ENCODE measurements at regions not wholly inside any gene's neighbourhood (a gene's known extent, or its start where the extent isn't known, plus 50 kb on each side); places are given as distances from the start of the nearest gene placed in this dataset.
"Not testable (repeated sequence)": the region's sequence is repeated elsewhere in the genome, so short reads cannot be mapped to it uniquely, and the experiment has no call there.

GRCh38 chr6:137969874-137970273, 102.8 kb downstream of the TNFAIP3 start:
- DNase-seq, result no peak

- DNase-seq, result no peak
Observed at GRCh38 chr6:137970368-137970767, 103.3 kb downstream of the TNFAIP3 start.

GRCh38 chr6:137973201-137973600, 106.1 kb downstream of the TNFAIP3 start:
- no peak for DNase-seq

- no peak for DNase-seq
Observed at GRCh38 chr6:137975188-137975940, 108.3 kb downstream of the TNFAIP3 start.

- DNase-seq, result no peak
Observed at GRCh38 chr6:137976430-137976829, 109.4 kb downstream of the TNFAIP3 start.

- no peak for DNase-seq
Observed at GRCh38 chr6:137977206-137977605, 110.1 kb downstream of the TNFAIP3 start.

- DNase-seq, result no peak
Observed at GRCh38 chr6:137977814-137978213, 110.8 kb downstream of the TNFAIP3 start.

GRCh38 chr6:137978252-137978896, 111.3 kb downstream of the TNFAIP3 start:
- no peak for DNase-seq

GRCh38 chr6:137979263-137979662, 112.2 kb downstream of the TNFAIP3 start:
- DNase-seq, result not testable (repeated sequence)

- DNase-seq, result no peak
Observed at GRCh38 chr6:137980777-137981176, 113.7 kb downstream of the TNFAIP3 start.

GRCh38 chr6:137981758-137982157, 114.7 kb downstream of the TNFAIP3 start:
- no peak for DNase-seq

GRCh38 chr6:137982418-137983189, 115.5 kb downstream of the TNFAIP3 start:
- no peak for DNase-seq

- DNase-seq, result no peak
Observed at GRCh38 chr6:137983269-137983668, 116.2 kb downstream of the TNFAIP3 start.

- no peak for DNase-seq
Observed at GRCh38 chr6:137989664-137990063, 117.6 kb downstream of the PERP start.

- DNase-seq, result no peak
Observed at GRCh38 chr6:137995371-137995770, 111.8 kb downstream of the PERP start.

- no peak for DNase-seq
Observed at GRCh38 chr6:137998461-137999019, 108.7 kb downstream of the PERP start.

- DNase-seq, result no peak
Observed at GRCh38 chr6:137999815-138000214, 107.4 kb downstream of the PERP start.

GRCh38 chr6:138000941-138001340, 106.3 kb downstream of the PERP start:
- no peak for DNase-seq

GRCh38 chr6:138001750-138002349, 105.4 kb downstream of the PERP start:
- DNase-seq, result peak; percentile 42

- no peak for DNase-seq
Observed at GRCh38 chr6:138004430-138005287, 102.6 kb downstream of the PERP start.

GRCh38 chr6:138005846-138006245, 101.4 kb downstream of the PERP start:
- DNase-seq, result no peak

GRCh38 chr6:138007014-138007472, 100.2 kb downstream of the PERP start:
- no peak for DNase-seq

Data from right hindlimb (tissue), 1 donor.